ENCODE measurements at regions not wholly inside any gene's neighbourhood (a gene's known extent, or its start where the extent isn't known, plus 50 kb on each side); places are given as distances from the start of the nearest gene placed in this dataset.

DNA sequence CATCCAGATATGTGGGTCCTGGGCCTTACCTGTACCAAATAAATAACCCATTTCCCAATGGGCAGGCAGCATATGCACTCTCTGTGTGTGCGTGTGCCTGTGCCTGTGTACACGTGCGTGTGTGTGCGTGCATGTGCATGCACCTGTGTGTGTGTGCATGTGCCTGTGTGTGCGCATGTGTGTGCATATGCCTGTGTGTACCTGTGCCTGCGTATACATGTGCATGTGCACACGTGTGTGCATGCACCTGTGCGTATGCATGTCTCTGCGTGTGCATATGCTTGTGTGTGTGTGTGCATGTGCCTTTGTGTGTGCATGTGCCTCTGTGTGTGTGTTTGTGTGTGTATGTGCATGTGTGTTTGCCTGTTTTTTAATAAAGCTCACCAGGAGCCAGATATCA, 197.1 kb downstream of the PHETA1 start:
- TF ChIP-seq, protein P1, sequence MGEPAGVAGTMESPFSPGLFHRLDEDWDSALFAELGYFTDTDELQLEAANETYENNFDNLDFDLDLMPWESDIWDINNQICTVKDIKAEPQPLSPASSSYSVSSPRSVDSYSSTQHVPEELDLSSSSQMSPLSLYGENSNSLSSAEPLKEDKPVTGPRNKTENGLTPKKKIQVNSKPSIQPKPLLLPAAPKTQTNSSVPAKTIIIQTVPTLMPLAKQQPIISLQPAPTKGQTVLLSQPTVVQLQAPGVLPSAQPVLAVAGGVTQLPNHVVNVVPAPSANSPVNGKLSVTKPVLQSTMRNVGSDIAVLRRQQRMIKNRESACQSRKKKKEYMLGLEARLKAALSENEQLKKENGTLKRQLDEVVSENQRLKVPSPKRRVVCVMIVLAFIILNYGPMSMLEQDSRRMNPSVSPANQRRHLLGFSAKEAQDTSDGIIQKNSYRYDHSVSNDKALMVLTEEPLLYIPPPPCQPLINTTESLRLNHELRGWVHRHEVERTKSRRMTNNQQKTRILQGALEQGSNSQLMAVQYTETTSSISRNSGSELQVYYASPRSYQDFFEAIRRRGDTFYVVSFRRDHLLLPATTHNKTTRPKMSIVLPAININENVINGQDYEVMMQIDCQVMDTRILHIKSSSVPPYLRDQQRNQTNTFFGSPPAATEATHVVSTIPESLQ (CRISPR knock-in tag; IDR thresholded peaks at IDR 0.05), result no peak
- TF ChIP-seq, protein P2, sequence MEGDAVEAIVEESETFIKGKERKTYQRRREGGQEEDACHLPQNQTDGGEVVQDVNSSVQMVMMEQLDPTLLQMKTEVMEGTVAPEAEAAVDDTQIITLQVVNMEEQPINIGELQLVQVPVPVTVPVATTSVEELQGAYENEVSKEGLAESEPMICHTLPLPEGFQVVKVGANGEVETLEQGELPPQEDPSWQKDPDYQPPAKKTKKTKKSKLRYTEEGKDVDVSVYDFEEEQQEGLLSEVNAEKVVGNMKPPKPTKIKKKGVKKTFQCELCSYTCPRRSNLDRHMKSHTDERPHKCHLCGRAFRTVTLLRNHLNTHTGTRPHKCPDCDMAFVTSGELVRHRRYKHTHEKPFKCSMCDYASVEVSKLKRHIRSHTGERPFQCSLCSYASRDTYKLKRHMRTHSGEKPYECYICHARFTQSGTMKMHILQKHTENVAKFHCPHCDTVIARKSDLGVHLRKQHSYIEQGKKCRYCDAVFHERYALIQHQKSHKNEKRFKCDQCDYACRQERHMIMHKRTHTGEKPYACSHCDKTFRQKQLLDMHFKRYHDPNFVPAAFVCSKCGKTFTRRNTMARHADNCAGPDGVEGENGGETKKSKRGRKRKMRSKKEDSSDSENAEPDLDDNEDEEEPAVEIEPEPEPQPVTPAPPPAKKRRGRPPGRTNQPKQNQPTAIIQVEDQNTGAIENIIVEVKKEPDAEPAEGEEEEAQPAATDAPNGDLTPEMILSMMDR (IDR thresholded peaks at IDR 0.05), result no peak
